IMR-90 (cell line): ENCODE measurements at regions not wholly inside any gene's neighbourhood (a gene's known extent, or its start where the extent isn't known, plus 50 kb on each side); places are given as distances from the start of the nearest gene placed in this dataset.

ENCODE experiments used
- ATAC-seq: fragments of 200-7000 bp; cut with Tn5 transposase; 2 replicates; pipeline ENCODE4 v1.9.1; 2020; ENCODE audit warnings: low read depth, mild to moderate bottlenecking, moderate library complexity
- BruUV-seq: library from RNA; stranded (reverse); fragments of 400-500 nt; replicated peaks from 2 replicates; lab custom pipeline; 2021; lab: Mats Ljungman, UMichigan
- CTCF ChIA-PET: fragments of 300-600 bp; formaldehyde crosslinking; extraction: SDS; loops from one replicate; lab custom pipeline; 2021; ENCODE audit warnings: antibody characterized with exemption; lab: Yijun Ruan, JAX
- POLR2A ChIA-PET: fragments of 300-600 bp; sonication (Branson Sonifier 250); formaldehyde crosslinking; loops from one replicate; lab custom pipeline; 2022; ENCODE audit warnings: antibody characterized with exemption; ENCODE audit not compliant: unreplicated experiment; lab: Charles Lee
- DNase-seq: peaks from one replicate; pipeline ENCODE4 v3.0.0; 2013
- H2AFZ ChIP-seq: replicated peaks from 2 replicates; pipeline ENCODE3; 2013; ENCODE audit warnings: low read length, mild to moderate bottlenecking; ENCODE audit not compliant: poor library complexity
- H2AK5ac ChIP-seq: 2 replicates; pipeline ENCODE4 v1.6.1; 2013; ENCODE audit warnings: low read depth, low read length, inconsistent platforms
- H2AK9ac ChIP-seq: replicated peaks from 2 replicates; pipeline ENCODE3; 2013; ENCODE audit warnings: mild to moderate bottlenecking, low read depth, low read length, moderate library complexity; ENCODE audit not compliant: poor library complexity
- H2BK120ac ChIP-seq: 2 replicates; pipeline ENCODE4 v1.6.1; 2013; ENCODE audit warnings: low read depth, low read length, inconsistent platforms
- H2BK15ac ChIP-seq: 3 replicates; pipeline ENCODE4 v1.6.1; 2013; ENCODE audit warnings: low read depth, low read length, inconsistent platforms
- H2BK20ac ChIP-seq: 2 replicates; pipeline ENCODE4 v1.6.1; 2013; ENCODE audit warnings: low read depth, mild to moderate bottlenecking, inconsistent platforms, low read length, moderate library complexity
- H2BK5ac ChIP-seq: 2 replicates; pipeline ENCODE4 v1.6.1; 2013; ENCODE audit warnings: mild to moderate bottlenecking, low read depth, low read length, inconsistent platforms; ENCODE audit not compliant: poor library complexity, severe bottlenecking
- H3K14ac ChIP-seq: replicated peaks from 2 replicates; pipeline ENCODE4 v1.6.1; 2013; ENCODE audit warnings: low read depth, low read length, inconsistent platforms
- H3K18ac ChIP-seq: 2 replicates; pipeline ENCODE4 v1.6.1; 2013; ENCODE audit warnings: low read depth, low read length, control low read depth
- H3K23ac ChIP-seq: 2 replicates; pipeline ENCODE4 v1.6.1; 2013; ENCODE audit warnings: low read depth, low read length, inconsistent platforms
- H3K27ac ChIP-seq: 2 replicates; pipeline ENCODE4 v1.5.1; 2013; ENCODE audit warnings: mild to moderate bottlenecking, control low read depth, low read length; ENCODE audit not compliant: insufficient read depth
- H3K27me3 ChIP-seq: 2 replicates; pipeline ENCODE4 v1.6.1; 2013; ENCODE audit warnings: low read length; ENCODE audit not compliant: control insufficient read depth, insufficient read depth
- H3K36me3 ChIP-seq: 2 replicates; pipeline ENCODE4 v1.6.1; 2013; ENCODE audit warnings: low read length, mixed read lengths; ENCODE audit not compliant: control insufficient read depth, insufficient read depth
- H3K4ac ChIP-seq: 2 replicates; pipeline ENCODE4 v1.6.1; 2013; ENCODE audit warnings: low read depth, low read length, inconsistent platforms
- H3K4me1 ChIP-seq: 2 replicates; pipeline ENCODE4 v1.6.1; 2013; ENCODE audit warnings: low read length, mixed read lengths; ENCODE audit not compliant: control insufficient read depth, insufficient read depth
- H3K4me2 ChIP-seq: 2 replicates; pipeline ENCODE4 v1.6.1; 2013; ENCODE audit warnings: low read depth, mild to moderate bottlenecking, control low read depth, low read length, moderate library complexity
- H3K4me3 ChIP-seq: 2 replicates; pipeline ENCODE4 v1.5.1; 2013; ENCODE audit warnings: low read depth, mild to moderate bottlenecking, control low read depth, low read length, moderate library complexity; ENCODE audit not compliant: insufficient read depth
- H3K56ac ChIP-seq: 2 replicates; pipeline ENCODE4 v1.6.1; 2013; ENCODE audit warnings: low read length, inconsistent platforms; ENCODE audit not compliant: insufficient read depth; ENCODE audit errors: extremely low read depth
- H3K79me1 ChIP-seq, 2 experiments: 2 replicates each; pipeline ENCODE4 v1.6.1; 2013; ENCODE audit warnings: low read length in 2 of 2, inconsistent platforms in 1 of 2, low read depth in 1 of 2
- H3K9ac ChIP-seq: 2 replicates; pipeline ENCODE4 v1.6.1; 2013; ENCODE audit warnings: low read depth, low read length, control low read depth
- H3K9me1 ChIP-seq: 2 replicates; pipeline ENCODE4 v1.6.1; 2013; ENCODE audit warnings: low read length, inconsistent platforms; ENCODE audit not compliant: insufficient read depth
- H3K9me3 ChIP-seq: 2 replicates; pipeline ENCODE4 v1.6.1; 2013; ENCODE audit warnings: low read length; ENCODE audit not compliant: control insufficient read depth, insufficient read depth
- H4K20me1 ChIP-seq: 2 replicates; pipeline ENCODE4 v1.6.1; 2013; ENCODE audit warnings: low read length, inconsistent platforms; ENCODE audit not compliant: insufficient read depth
- H4K5ac ChIP-seq: 2 replicates; pipeline ENCODE4 v1.6.1; 2013; ENCODE audit warnings: mild to moderate bottlenecking, low read depth, low read length, control low read depth
- H4K8ac ChIP-seq, 2 experiments: 2 replicates each; pipeline ENCODE4 v1.6.1; 2013; ENCODE audit warnings: low read depth in 2 of 2, low read length in 2 of 2, control low read depth in 1 of 2, inconsistent platforms in 1 of 2
- H4K91ac ChIP-seq: 2 replicates; pipeline ENCODE4 v1.6.1; 2013; ENCODE audit warnings: low read depth, low read length, inconsistent platforms; ENCODE audit not compliant: insufficient read depth
- MXI1 ChIP-seq: IDR thresholded peaks from 2 replicates; pipeline ENCODE4 v1.6.1; 2012; ENCODE audit warnings: low read depth, mild to moderate bottlenecking, low read length, moderate library complexity, borderline replicate concordance
- NFE2L2 ChIP-seq: fragments of 150-350 bp; IDR thresholded peaks from 2 replicates; pipeline ENCODE4 v1.6.1; 2016; ENCODE audit warnings: low read depth, mild to moderate bottlenecking, low read length
- POLR2A ChIP-seq: IDR thresholded peaks from 2 replicates; pipeline ENCODE4 v1.6.1; 2012; ENCODE audit warnings: mild to moderate bottlenecking, low read depth, low read length
- RAD21 ChIP-seq: IDR thresholded peaks from 2 replicates; pipeline ENCODE4 v1.6.1; 2012; ENCODE audit warnings: low read length, improper control_type of control experiment
- RCOR1 ChIP-seq: IDR thresholded peaks from 2 replicates; pipeline ENCODE4 v1.6.1; 2012; ENCODE audit warnings: mild to moderate bottlenecking, low read length, improper control_type of control experiment; ENCODE audit not compliant: insufficient replicate concordance
- SMC3 ChIP-seq: fragments of 150-350 bp; IDR thresholded peaks from 2 replicates; pipeline ENCODE4 v1.6.1; 2016; ENCODE audit warnings: low read depth, mild to moderate bottlenecking, antibody characterized with exemption, low read length, moderate library complexity
- WGBS, 2 experiments: methylation state at CpG; one replicate each; pipeline versions ENCODE4 v1.1.5 to v1.1.7; 2013; ENCODE audit warnings: missing lambda C conversion rate in 2 of 2; ENCODE audit not compliant: insufficient read length in 1 of 2; ENCODE audit errors: extremely low coverage in 2 of 2; 5-methylcytosine and 5-hydroxymethylcytosine counted together
- dilution Hi-C: fragments of 300-500 bp; cut with HindIII; formaldehyde crosslinking; loops from one replicate; pipeline ENCODE4 v1.14.3; 2018; ENCODE audit warnings: low sequenced_read_pairs; ENCODE audit not compliant: unreplicated experiment
- in situ Hi-C: fragments of 300-500 bp; cut with MboI; formaldehyde crosslinking; loops from 3 replicates; pipeline ENCODE4 v1.14.3; 2019; ENCODE audit warnings: low sequenced_read_pairs, inconsistent platforms, mixed read lengths
- intact Hi-C: fragments of 100-400 bp; cut with micrococcal nuclease; formaldehyde crosslinking; loops from 2 replicates; pipeline ENCODE4 v1.10.0; 2022
- TF ChIP-seq, protein P1 (sequence below): conservative IDR thresholded peaks from 2 replicates; pipeline ENCODE4 v1.5.1; 2012; ENCODE audit warnings: mild to moderate bottlenecking, low read depth, low read length, improper control_type of control experiment
- TF ChIP-seq, protein P2 (sequence below): fragments of 150-350 bp; IDR thresholded peaks from 2 replicates; pipeline ENCODE4 v1.6.1; 2016; ENCODE audit warnings: low read depth, mild to moderate bottlenecking, low read length, moderate library complexity, borderline replicate concordance

DNA sequence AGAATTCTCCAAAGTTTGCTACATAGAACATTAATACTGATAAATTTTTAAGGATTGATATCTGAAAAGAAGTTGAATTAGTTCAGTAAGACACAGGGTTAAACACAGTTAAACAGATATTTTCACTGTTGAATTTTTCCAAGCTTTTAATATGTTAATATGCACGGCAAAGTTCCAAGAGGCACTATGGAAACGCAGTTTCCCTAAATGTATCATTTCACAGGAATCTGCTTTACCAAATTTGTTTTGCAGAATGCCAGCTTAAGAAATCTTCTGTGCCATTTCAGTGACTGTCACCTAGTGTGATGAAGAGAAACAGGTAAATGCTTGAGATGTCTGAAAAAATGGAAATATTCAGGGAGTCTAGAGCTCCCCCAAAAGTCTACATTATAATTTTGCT is 395.9 kb upstream of the GRIA3 start:
- H3K79me1 ChIP-seq = no peaks in the 10 kb centered on the region
- DNase-seq (no peak), ATAC-seq (no peak)
- no peaks in the 10 kb centered on the region for H3K9me1 ChIP-seq
- no peak overlapping the region for H3K27ac ChIP-seq
- H3K4me2 ChIP-seq = no peak overlapping the region
- H3K18ac ChIP-seq = no peak overlapping the region
- no peak overlapping the region for H2AK9ac ChIP-seq
- H2BK5ac ChIP-seq = no peak overlapping the region
- no peaks in the 10 kb centered on the region for H3K27me3 ChIP-seq
- no peak overlapping the region for H4K8ac ChIP-seq
- H4K5ac ChIP-seq = no peak overlapping the region
- H2BK20ac ChIP-seq = no peak overlapping the region
- CTCF ChIA-PET = no interaction called here
- BruUV-seq = no TSS peak
- H3K4me3 ChIP-seq = no peak overlapping the region
- no peak overlapping the region for H3K23ac ChIP-seq
- H3K4me1 ChIP-seq = no peaks in the 10 kb centered on the region
- H4K91ac ChIP-seq = no peak overlapping the region
- in situ Hi-C loops = no loop called here
- H3K36me3 ChIP-seq = no peaks in the 10 kb centered on the region
- H3K4ac ChIP-seq = no peak overlapping the region
- H3K9me3 ChIP-seq = no peaks in the 10 kb centered on the region
- no peak overlapping the region for H3K56ac ChIP-seq
- H2BK15ac ChIP-seq = no peak overlapping the region
- H3K14ac ChIP-seq = no peak overlapping the region
- POLR2A ChIA-PET = no interaction called here
- no peak overlapping the region for H3K9ac ChIP-seq
- no peak overlapping the region for H2BK120ac ChIP-seq
- H2AFZ ChIP-seq = no peak overlapping the region
- TF ChIP-seq POLR2A (no peak), NFE2L2 (no peak), RAD21 (no peak), SMC3 (no peak), RCOR1 (no peak), MXI1 (no peak)
- TF ChIP-seq, protein P1, sequence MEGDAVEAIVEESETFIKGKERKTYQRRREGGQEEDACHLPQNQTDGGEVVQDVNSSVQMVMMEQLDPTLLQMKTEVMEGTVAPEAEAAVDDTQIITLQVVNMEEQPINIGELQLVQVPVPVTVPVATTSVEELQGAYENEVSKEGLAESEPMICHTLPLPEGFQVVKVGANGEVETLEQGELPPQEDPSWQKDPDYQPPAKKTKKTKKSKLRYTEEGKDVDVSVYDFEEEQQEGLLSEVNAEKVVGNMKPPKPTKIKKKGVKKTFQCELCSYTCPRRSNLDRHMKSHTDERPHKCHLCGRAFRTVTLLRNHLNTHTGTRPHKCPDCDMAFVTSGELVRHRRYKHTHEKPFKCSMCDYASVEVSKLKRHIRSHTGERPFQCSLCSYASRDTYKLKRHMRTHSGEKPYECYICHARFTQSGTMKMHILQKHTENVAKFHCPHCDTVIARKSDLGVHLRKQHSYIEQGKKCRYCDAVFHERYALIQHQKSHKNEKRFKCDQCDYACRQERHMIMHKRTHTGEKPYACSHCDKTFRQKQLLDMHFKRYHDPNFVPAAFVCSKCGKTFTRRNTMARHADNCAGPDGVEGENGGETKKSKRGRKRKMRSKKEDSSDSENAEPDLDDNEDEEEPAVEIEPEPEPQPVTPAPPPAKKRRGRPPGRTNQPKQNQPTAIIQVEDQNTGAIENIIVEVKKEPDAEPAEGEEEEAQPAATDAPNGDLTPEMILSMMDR = no peak
- TF ChIP-seq, protein P2, sequence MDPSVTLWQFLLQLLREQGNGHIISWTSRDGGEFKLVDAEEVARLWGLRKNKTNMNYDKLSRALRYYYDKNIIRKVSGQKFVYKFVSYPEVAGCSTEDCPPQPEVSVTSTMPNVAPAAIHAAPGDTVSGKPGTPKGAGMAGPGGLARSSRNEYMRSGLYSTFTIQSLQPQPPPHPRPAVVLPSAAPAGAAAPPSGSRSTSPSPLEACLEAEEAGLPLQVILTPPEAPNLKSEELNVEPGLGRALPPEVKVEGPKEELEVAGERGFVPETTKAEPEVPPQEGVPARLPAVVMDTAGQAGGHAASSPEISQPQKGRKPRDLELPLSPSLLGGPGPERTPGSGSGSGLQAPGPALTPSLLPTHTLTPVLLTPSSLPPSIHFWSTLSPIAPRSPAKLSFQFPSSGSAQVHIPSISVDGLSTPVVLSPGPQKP = no peak
- dilution Hi-C loops = no loop called here
- no peak overlapping the region for H2AK5ac ChIP-seq
- intact Hi-C loops = no loop called here
- H4K20me1 ChIP-seq = no peaks in the 10 kb centered on the region
- WGBS, 2 experiments = no CpG with 5 or more reads among the region's 2 CpGs
